ENCODE measurements at regions not wholly inside any gene's neighbourhood (a gene's known extent, or its start where the extent isn't known, plus 50 kb on each side); places are given as distances from the start of the nearest gene placed in this dataset.

GRCh38 chr17:79422236-79422635, 188.6 kb downstream of the RBFOX3 start:
- Histone ChIP-seq H3K4me2 (no peak overlapping the region), H3K27ac (peak overlapping the region; percentile 64 to 82; a peak in 3 of 6 replicates), H3K9me3 (no peaks in the 10 kb centered on the region), H3K4me3 (no peak overlapping the region), H3K4me1 (peaks cover 56% of the 10 kb centered on the region)
- CTCF ChIA-PET = interaction anchor here (3.4 kb wide), 1 partner anchor 21 kb away, joined by 11 read pairs; no protein-coding TSS in a partner anchor
- no peak for TF ChIP-seq RNF2 (IDR thresholded peaks at IDR 0.05; ENCODE audit: borderline replicate concordance, low read depth)
- TF ChIP-seq CHD2 (IDR thresholded peaks at IDR 0.05; ENCODE audit: low read length, partially characterized antibody) = no peak
- no peak for TF ChIP-seq CTCF (IDR thresholded peaks at IDR 0.05)
- TF ChIP-seq FOXS1 (CRISPR knock-in tag; IDR thresholded peaks at IDR 0.05) = no peak
- TF ChIP-seq ELK1 (IDR thresholded peaks at IDR 0.05; ENCODE audit: low read depth, low read length) = no peak
- TF ChIP-seq POLR2AphosphoS2 (conservative IDR thresholded peaks at IDR 0.05; ENCODE audit: low read length) = no peak
- no peak for TF ChIP-seq MAX (IDR thresholded peaks at IDR 0.05)
- TF ChIP-seq MAFK (IDR thresholded peaks at IDR 0.05; ENCODE audit: partially characterized antibody) = no peak
- no peak for TF ChIP-seq EP300 (IDR thresholded peaks at IDR 0.05)
- no peak for TF ChIP-seq KDM5A (IDR thresholded peaks at IDR 0.05)
- no peak for TF ChIP-seq PBX3 (IDR thresholded peaks at IDR 0.05)
- DNase-seq (ENCODE audit: low read depth in 1 of 2, low spot score in 1 of 2) (no peak), ATAC-seq (no peak), FAIRE-seq (no peak)
- POLR2A ChIA-PET = no interaction called here
- 87% methylated on average over 13 of the region's 15 CpGs for WGBS (ENCODE audit: missing lambda C conversion rate)

GRCh38 chr17:79420318-79421243, 190.3 kb downstream of the RBFOX3 start:
- Histone ChIP-seq H3K4me3 (no peak overlapping the region), H3K4me2 (peak overlapping the region; percentile 68), H3K9me3 (no peaks in the 10 kb centered on the region), H3K4me1 (peaks cover 55% of the 10 kb centered on the region), H3K27ac (peak overlapping the region; percentile 64 to 82)
- ATAC-seq (peak; percentile 62 to 73), FAIRE-seq (no peak), DNase-seq (ENCODE audit: low read depth in 1 of 2, low spot score in 1 of 2) (peak; percentile 51 to 66)
- POLR2A ChIA-PET = no interaction called here
- TF ChIP-seq E2F6 (IDR thresholded peaks at IDR 0.05; ENCODE audit: borderline replicate concordance, low read depth) (no peak), FOSL2 (IDR thresholded peaks at IDR 0.05) (no peak), FOSL2 (CRISPR knock-in tag; IDR thresholded peaks at IDR 0.05) (peak; percentile 73), REST (IDR thresholded peaks at IDR 0.05) (peak; percentile 43), HMGXB4 (CRISPR knock-in tag; IDR thresholded peaks at IDR 0.05; ENCODE audit: borderline replicate concordance) (no peak), CTCF (IDR thresholded peaks at IDR 0.05) (no peak), BCL3 (IDR thresholded peaks at IDR 0.05) (no peak), RARB (CRISPR knock-in tag; IDR thresholded peaks at IDR 0.05) (no peak)
- CTCF ChIA-PET = interaction anchor here (0.8 to 3.4 kb wide), 5 partner anchors 13 to 232 kb away, joined by 3 to 11 read pairs (median 3); no protein-coding TSS in a partner anchor
- 51% methylated on average over 19 of the region's 19 CpGs for WGBS (ENCODE audit: missing lambda C conversion rate)

Measured in A549 (cell line).